NT2/D1 (cell line): ENCODE measurements at regions not wholly inside any gene's neighbourhood (a gene's known extent, or its start where the extent isn't known, plus 50 kb on each side); places are given as distances from the start of the nearest gene placed in this dataset.

Experiments used
- SUZ12 ChIP-seq: IDR thresholded peaks from 2 replicates; pipeline ENCODE4 v1.6.1; 2011; ENCODE audit not compliant: insufficient read length, insufficient read depth; ENCODE audit errors: extremely low read depth
- YY1 ChIP-seq: IDR thresholded peaks from 2 replicates; pipeline ENCODE4 v1.6.1; 2011; ENCODE audit not compliant: insufficient read length, insufficient read depth

GRCh38 chr21:36576441-36576840 lies 96.5 kb upstream of the CLDN14 start:
- TF ChIP-seq SUZ12 (no peak), YY1 (no peak)
